ENCODE measurements at regions not wholly inside any gene's neighbourhood (a gene's known extent, or its start where the extent isn't known, plus 50 kb on each side); places are given as distances from the start of the nearest gene placed in this dataset.
"Not testable (repeated sequence)": the region's sequence is repeated elsewhere in the genome, so short reads cannot be mapped to it uniquely, and the experiment has no call there.

DNA sequence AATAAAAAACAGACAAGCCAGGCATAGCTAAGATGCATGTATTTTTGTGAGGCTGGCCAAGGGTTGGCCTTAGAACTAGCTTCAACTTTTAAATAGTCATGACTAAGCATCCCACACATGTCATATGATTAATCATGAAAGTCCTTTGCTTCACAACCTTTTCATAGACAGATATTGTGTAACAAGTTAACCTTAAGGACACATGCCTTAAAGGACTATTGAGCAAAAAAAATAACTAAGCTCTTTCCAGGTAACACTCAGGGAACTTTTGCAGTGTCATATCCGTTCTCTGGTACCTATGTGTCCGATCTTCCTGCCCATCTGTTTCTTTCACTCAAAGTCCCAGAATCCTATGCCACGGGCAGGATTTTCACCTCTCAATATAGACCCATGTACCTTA lies 498.4 kb downstream of the STK39 start:
- Histone ChIP-seq H3K4me1 (ENCODE audit: insufficient read depth, low read length) (peaks cover 19% of the 10 kb centered on the region), H3K27ac (ENCODE audit: low read depth, low read length) (no peak overlapping the region), H3K9ac (ENCODE audit: low read depth, low read length) (no peak overlapping the region), H3K36me3 (ENCODE audit: insufficient read depth, low read length) (no peaks in the 10 kb centered on the region), H3K4me3 (ENCODE audit: low read length) (no peak overlapping the region), H3K9me3 (ENCODE audit: insufficient read depth, low read depth, low read length) (no peaks in the 10 kb centered on the region), H3K27me3 (ENCODE audit: insufficient read depth, low read length) (no peaks in the 10 kb centered on the region)
- 94% methylated on average over 3 of the region's 3 CpGs for WGBS

DNA sequence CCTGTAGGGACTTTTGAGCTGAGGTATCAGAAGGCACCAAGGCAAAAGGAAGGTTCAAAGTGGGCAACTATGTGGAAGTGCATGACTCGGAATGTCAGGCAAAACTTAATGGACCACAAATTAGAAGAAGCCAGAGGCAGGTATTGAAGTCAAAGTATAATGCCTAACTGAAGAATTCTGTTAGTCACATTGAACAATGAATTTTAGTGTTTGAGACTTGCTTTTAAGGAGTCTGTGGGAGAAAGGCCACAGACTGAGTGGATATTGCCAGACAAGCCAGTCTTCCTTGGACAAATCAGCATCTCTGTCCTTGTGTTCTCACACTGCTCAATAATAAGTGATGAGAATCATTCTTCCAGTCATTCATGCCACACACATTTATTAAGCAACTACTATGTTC lies 498.9 kb downstream of the STK39 start:
- Histone ChIP-seq H3K4me1 (ENCODE audit: insufficient read depth, low read length) (peaks cover 14% of the 10 kb centered on the region), H3K4me3 (ENCODE audit: low read length) (no peak overlapping the region), H3K9me3 (ENCODE audit: insufficient read depth, low read depth, low read length) (no peaks in the 10 kb centered on the region), H3K36me3 (ENCODE audit: insufficient read depth, low read length) (no peaks in the 10 kb centered on the region), H3K27me3 (ENCODE audit: insufficient read depth, low read length) (no peaks in the 10 kb centered on the region), H3K27ac (ENCODE audit: low read depth, low read length) (no peak overlapping the region), H3K9ac (ENCODE audit: low read depth, low read length) (no peak overlapping the region)
- WGBS = 89% methylated on average over 1 of the region's 1 CpG

DNA sequence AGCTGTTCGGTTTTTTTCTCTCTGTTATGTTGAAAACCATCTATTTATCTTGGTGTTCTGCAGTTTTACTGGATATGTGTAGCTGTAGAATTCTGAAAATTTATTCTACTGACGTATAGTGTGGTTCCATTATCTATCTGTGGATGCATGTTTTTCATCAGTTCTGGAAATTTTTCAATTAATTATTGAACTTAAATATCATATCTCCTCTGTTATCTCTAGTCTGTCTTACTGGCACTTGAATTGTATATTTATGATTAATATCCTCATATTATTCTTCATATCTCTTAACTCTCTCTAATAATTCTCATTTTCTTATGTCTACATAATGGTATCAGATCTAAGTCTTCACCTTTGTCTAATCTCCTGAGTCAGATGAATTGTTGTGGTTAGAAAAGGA lies 501.7 kb downstream of the STK39 start:
- no peak overlapping the region for H3K9ac ChIP-seq (ENCODE audit: low read depth, low read length)
- H3K27ac ChIP-seq (ENCODE audit: low read depth, low read length) = no peak overlapping the region
- no peaks in the 10 kb centered on the region for H3K9me3 ChIP-seq (ENCODE audit: insufficient read depth, low read depth, low read length)
- WGBS = 92% methylated on average over 1 of the region's 2 CpGs
- H3K27me3 ChIP-seq (ENCODE audit: insufficient read depth, low read length) = no peaks in the 10 kb centered on the region
- H3K4me3 ChIP-seq (ENCODE audit: low read length) = no peak overlapping the region
- no peaks in the 10 kb centered on the region for H3K36me3 ChIP-seq (ENCODE audit: insufficient read depth, low read length)
- H3K4me1 ChIP-seq (ENCODE audit: insufficient read depth, low read length) = peaks cover 6% of the 10 kb centered on the region

DNA sequence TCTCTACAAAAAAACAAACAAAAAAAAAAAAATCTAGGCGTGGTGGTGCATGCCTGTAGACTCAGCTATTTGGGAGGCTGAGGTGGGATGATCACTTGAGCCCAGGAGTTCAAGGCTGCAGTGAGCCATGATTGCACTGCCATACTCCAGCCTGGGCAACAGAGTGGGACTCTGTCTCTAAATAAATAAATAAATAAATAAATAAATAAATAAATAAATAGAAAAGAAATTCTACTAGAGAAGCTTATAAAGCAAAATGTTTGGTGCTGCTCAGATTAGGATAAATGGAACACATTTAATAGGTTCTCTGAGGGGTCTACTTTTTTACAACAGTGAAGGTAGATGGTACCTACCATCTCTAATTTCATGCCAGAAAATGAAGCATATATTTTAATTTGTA lies 507.5 kb downstream of the STK39 start:
- H3K4me3 ChIP-seq (ENCODE audit: low read length); H3K4me1 ChIP-seq (ENCODE audit: insufficient read depth, low read length); H3K9me3 ChIP-seq (ENCODE audit: insufficient read depth, low read depth, low read length); H3K9ac ChIP-seq (ENCODE audit: low read depth, low read length); H3K36me3 ChIP-seq (ENCODE audit: insufficient read depth, low read length); H3K27me3 ChIP-seq (ENCODE audit: insufficient read depth, low read length); H3K27ac ChIP-seq (ENCODE audit: low read depth, low read length): not testable (repeated sequence)
- 100% methylated on average over 1 of the region's 1 CpG for WGBS

DNA sequence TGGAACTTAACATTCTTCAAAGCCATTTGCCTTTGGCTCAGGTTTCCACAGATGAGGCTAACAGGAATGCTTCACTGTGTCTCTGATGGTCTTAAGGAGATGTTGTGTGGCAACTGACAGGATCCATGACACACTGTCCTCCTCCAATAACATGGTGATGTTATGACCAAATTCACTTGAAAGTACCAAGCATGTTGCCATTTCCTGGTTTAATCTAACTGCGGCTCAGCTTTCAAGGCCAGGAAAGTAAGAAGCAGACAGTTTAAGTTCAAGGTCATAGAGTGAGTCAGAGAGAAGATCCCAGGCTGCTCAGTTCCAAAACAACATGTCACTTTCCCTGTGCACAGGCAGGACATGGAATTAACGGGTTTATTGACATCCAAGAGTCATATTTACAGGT lies 513.6 kb downstream of the STK39 start:
- Histone ChIP-seq H3K9me3 (ENCODE audit: insufficient read depth, low read depth, low read length) (no peaks in the 10 kb centered on the region), H3K27ac (ENCODE audit: low read depth, low read length) (no peak overlapping the region), H3K4me3 (ENCODE audit: low read length) (no peak overlapping the region), H3K36me3 (ENCODE audit: insufficient read depth, low read length) (no peaks in the 10 kb centered on the region), H3K9ac (ENCODE audit: low read depth, low read length) (no peak overlapping the region), H3K4me1 (ENCODE audit: insufficient read depth, low read length) (peaks cover 34% of the 10 kb centered on the region), H3K27me3 (ENCODE audit: insufficient read depth, low read length) (no peaks in the 10 kb centered on the region)
- 96% methylated on average over 1 of the region's 2 CpGs for WGBS

DNA sequence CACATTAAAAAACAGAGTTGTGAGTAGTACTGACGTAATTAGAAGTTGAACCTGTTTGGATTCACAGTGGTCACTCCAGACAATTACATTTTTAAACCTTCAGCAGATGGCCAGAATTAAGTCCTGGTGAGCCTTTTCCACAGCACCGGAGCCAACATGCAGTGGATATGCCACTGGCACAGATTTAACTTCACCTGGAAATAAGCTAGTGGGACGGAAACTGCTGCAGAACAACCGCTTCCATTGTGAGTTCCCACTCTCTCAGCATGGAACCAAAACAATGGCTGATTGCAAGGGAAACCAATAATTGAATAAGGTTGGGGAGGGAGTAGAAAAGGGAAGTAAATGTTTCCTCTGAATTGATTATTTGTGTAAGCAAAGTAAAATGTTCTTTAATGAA lies 515.1 kb downstream of the STK39 start:
- Histone ChIP-seq H3K27me3 (ENCODE audit: insufficient read depth, low read length) (no peaks in the 10 kb centered on the region), H3K27ac (ENCODE audit: low read depth, low read length) (no peak overlapping the region), H3K4me1 (ENCODE audit: insufficient read depth, low read length) (peaks cover 34% of the 10 kb centered on the region), H3K4me3 (ENCODE audit: low read length) (no peak overlapping the region), H3K36me3 (ENCODE audit: insufficient read depth, low read length) (no peaks in the 10 kb centered on the region), H3K9me3 (ENCODE audit: insufficient read depth, low read depth, low read length) (no peaks in the 10 kb centered on the region), H3K9ac (ENCODE audit: low read depth, low read length) (no peak overlapping the region)
- 60% methylated on average over 4 of the region's 4 CpGs for WGBS

DNA sequence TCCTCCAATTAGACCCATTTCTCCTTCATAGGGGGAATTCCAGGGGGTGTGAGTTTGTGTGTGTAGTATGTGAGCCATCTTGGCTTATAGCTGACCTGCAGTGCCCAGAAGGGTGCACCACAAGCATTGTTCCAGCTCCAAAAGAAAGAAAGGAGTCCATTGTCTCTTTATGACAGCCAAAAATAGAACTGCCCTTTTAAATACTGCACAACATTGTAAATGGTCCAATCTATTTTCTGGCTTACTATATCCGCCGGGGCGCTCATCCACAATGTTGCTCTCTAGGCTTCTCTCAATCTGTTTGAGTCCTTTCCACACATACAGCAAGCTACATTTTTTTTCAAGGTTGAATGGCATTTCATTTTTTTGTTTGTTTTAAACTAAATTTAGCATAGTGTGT lies 517.5 kb downstream of the STK39 start:
- H3K27ac ChIP-seq (ENCODE audit: low read depth, low read length) = no peak overlapping the region
- 98% methylated on average over 3 of the region's 3 CpGs for WGBS

DNA sequence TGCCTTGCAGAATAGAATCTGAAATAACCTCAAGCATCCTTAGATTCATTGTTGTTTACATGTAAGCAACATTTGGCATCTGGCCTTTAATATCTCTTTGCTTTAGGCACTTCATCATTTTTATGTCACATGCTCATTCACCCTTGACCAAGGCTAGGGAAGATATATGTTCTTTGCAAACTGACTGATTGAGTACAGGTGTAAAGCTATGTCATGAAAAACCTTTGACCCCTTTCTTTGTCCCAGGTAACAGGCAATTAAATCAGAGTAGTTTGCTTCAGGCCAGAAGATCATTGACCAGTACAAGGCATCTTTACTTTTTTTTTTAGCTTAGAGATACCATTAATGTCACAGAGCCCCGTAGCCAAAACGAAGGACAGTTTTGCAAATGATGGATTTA lies 520.6 kb downstream of the STK39 start:
- Histone ChIP-seq H3K9ac (ENCODE audit: low read depth, low read length) (no peak overlapping the region), H3K9me3 (ENCODE audit: insufficient read depth, low read depth, low read length) (no peaks in the 10 kb centered on the region), H3K36me3 (ENCODE audit: insufficient read depth, low read length) (no peaks in the 10 kb centered on the region), H3K4me3 (ENCODE audit: low read length) (no peak overlapping the region), H3K27me3 (ENCODE audit: insufficient read depth, low read length) (no peaks in the 10 kb centered on the region), H3K27ac (ENCODE audit: low read depth, low read length) (no peak overlapping the region), H3K4me1 (ENCODE audit: insufficient read depth, low read length) (peaks cover 25% of the 10 kb centered on the region)
- WGBS = 83% methylated on average over 2 of the region's 2 CpGs

More for the DNA sequence above, 517.5 kb downstream of the STK39 start:
- Histone ChIP-seq H3K4me3 (ENCODE audit: low read length) (no peak overlapping the region), H3K27me3 (ENCODE audit: insufficient read depth, low read length) (no peaks in the 10 kb centered on the region), H3K9ac (ENCODE audit: low read depth, low read length) (no peak overlapping the region), H3K4me1 (ENCODE audit: insufficient read depth, low read length) (peaks cover 34% of the 10 kb centered on the region), H3K36me3 (ENCODE audit: insufficient read depth, low read length) (no peaks in the 10 kb centered on the region), H3K9me3 (ENCODE audit: insufficient read depth, low read depth, low read length) (no peaks in the 10 kb centered on the region)

DNA sequence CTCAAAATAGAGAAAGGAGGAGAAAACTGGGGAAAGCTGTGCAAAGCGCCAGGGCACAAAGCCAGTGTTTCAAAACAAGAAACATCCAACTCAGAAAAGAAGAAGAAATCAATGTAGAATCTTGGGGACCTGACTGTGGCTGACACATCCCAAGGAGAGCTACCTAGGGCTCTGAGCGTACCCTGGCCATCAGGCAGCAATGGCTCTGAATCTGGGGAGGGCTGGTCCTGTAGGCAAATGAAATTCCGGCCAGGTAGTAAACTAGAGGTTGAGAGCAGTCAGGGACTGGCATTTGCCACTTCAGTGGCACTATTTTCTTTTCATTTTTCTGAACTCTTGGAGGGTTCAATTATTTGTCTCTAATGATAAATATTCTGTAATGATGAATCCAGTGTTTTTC lies 525.8 kb downstream of the STK39 start:
- H3K36me3 ChIP-seq (ENCODE audit: insufficient read depth, low read length) = no peaks in the 10 kb centered on the region
- H3K27ac ChIP-seq (ENCODE audit: low read depth, low read length) = no peak overlapping the region
- H3K9me3 ChIP-seq (ENCODE audit: insufficient read depth, low read depth, low read length) = no peaks in the 10 kb centered on the region
- H3K9ac ChIP-seq (ENCODE audit: low read depth, low read length) = no peak overlapping the region
- H3K4me3 ChIP-seq (ENCODE audit: low read length) = no peak overlapping the region
- 88% methylated on average over 2 of the region's 3 CpGs for WGBS
- H3K4me1 ChIP-seq (ENCODE audit: insufficient read depth, low read length) = peaks cover 23% of the 10 kb centered on the region
- no peaks in the 10 kb centered on the region for H3K27me3 ChIP-seq (ENCODE audit: insufficient read depth, low read length)

DNA sequence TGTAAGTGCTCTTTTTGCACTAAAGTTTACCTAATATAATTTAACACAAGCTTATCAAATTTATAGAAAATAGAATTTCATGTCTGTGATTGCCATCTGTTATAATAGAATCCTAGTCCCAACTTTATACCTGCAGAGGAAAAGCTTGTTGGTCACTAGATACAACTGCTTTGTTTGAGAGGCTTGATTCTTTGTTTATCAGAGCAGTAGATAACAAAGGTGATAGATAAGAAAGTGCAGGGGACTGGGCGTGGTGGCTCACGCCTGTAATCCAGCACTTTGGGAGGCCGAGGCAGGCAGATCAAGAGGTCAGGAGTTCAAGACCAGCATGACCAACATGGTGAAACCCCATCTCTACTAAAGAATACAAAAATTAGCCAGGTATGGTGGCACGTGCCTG lies 528.0 kb downstream of the STK39 start:
- no peaks in the 10 kb centered on the region for H3K9me3 ChIP-seq (ENCODE audit: insufficient read depth, low read depth, low read length)
- WGBS = 86% methylated on average over 4 of the region's 4 CpGs
- H3K36me3 ChIP-seq (ENCODE audit: insufficient read depth, low read length) = no peaks in the 10 kb centered on the region

DNA sequence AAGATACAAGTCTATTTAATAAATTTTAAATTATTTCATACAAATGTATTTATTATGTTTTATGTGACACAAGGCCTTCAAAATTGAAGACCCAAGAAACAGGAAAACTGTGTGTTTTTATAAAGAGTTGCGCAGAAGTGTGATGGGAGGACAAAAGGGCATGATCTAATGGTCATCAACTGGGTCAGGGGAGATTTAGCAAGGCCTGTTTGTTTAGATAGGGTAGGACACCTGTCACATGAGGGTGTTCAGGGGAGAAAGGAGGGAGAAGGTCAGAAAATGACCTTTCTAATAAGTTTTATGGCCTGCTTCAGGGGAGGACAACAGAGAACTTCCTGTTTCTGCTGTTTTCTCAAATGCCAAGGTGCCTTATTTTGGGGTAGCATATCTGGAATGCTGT lies 528.8 kb downstream of the STK39 start:
- Histone ChIP-seq H3K36me3 (ENCODE audit: insufficient read depth, low read length) (no peaks in the 10 kb centered on the region), H3K9ac (ENCODE audit: low read depth, low read length) (no peak overlapping the region), H3K27ac (ENCODE audit: low read depth, low read length) (no peak overlapping the region), H3K4me1 (ENCODE audit: insufficient read depth, low read length) (peaks cover 23% of the 10 kb centered on the region), H3K9me3 (ENCODE audit: insufficient read depth, low read depth, low read length) (no peaks in the 10 kb centered on the region), H3K4me3 (ENCODE audit: low read length) (no peak overlapping the region), H3K27me3 (ENCODE audit: insufficient read depth, low read length) (no peaks in the 10 kb centered on the region)
- WGBS = 94% methylated on average over 1 of the region's 1 CpG

More for the DNA sequence above, 528.0 kb downstream of the STK39 start:
- Histone ChIP-seq H3K4me3 (ENCODE audit: low read length) (no peak overlapping the region), H3K4me1 (ENCODE audit: insufficient read depth, low read length) (peaks cover 23% of the 10 kb centered on the region), H3K27me3 (ENCODE audit: insufficient read depth, low read length) (no peaks in the 10 kb centered on the region), H3K9ac (ENCODE audit: low read depth, low read length) (no peak overlapping the region), H3K27ac (ENCODE audit: low read depth, low read length) (no peak overlapping the region)

DNA sequence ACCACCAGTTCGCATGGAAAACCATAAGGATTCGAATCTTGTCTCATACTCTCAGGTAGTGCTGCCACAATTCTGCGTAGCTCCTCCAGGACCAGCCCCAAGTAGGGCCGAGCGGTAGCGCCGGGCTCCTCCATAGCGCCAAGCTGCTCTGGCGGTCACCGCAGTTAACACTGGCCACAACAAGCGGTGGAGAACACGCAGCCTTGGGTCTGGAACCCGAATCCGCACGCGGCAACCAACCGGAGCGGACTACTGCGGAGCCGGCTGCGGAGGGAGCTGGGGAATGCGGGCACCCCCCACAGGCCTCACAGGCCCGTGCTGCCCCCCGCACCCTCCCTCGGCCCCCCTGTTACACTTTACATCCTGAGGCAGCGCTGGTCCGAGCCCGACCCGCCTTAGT lies 531.5 kb downstream of the STK39 start:
- Histone ChIP-seq H3K9me3 (ENCODE audit: insufficient read depth, low read depth, low read length) (no peaks in the 10 kb centered on the region), H3K36me3 (ENCODE audit: insufficient read depth, low read length) (no peaks in the 10 kb centered on the region), H3K27ac (ENCODE audit: low read depth, low read length) (no peak overlapping the region), H3K4me1 (ENCODE audit: insufficient read depth, low read length) (peaks cover under 1% of the 10 kb centered on the region; the same call in 1 of the 2 replicates), H3K27me3 (ENCODE audit: insufficient read depth, low read length) (no peaks in the 10 kb centered on the region), H3K9ac (ENCODE audit: low read depth, low read length) (no peak overlapping the region), H3K4me3 (ENCODE audit: low read length) (no peak overlapping the region)
- WGBS = 94% methylated on average over 29 of the region's 29 CpGs

Data from HUES64 (cell line).